ENCODE measurements at regions not wholly inside any gene's neighbourhood (a gene's known extent, or its start where the extent isn't known, plus 50 kb on each side); places are given as distances from the start of the nearest gene placed in this dataset.

DNA sequence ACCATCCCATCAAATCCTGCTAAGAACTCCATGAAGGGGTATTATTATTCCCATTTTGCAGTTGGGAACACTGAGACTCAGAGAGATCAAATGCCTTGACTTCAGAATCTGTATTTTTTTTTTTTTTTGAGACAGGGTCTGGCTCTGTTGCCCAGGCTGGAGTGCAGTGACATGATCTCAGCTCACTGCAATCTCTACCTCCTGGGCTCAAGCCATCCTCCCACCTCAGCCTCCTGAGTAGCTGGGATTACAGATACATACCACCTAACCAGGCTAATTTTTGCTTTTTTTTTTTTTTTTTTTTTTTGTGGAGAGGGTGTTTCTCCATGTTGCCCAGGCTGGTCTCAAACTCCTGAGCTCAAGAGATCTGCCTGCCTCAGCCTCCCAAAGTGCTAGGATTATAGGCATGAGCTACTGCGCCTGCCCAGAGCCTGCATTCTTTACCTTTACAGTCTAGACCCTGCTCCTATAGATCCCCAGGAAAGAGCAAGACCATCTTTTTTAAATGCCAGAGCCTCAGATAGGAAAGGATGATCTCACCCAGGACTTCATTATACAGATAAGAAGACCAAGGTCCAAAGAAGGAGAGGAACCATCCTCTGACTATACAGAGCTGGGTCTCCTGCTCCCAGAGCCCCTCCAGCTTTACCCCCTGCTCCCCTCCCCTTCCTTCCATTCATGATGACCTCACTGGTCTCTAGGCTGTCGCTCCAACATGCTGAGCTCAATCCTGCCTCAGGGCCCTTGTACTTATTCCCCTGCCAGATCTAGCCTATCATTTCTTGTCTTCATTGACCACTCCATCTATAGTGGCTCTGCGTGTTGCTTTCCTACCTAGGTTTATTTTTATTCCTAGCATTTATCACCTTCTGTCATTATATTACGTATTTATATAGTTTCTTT is 138.6 kb downstream of the CEBPB start:
- DNase-seq (ENCODE audit: low read depth, low spot score): no peak
- ChIA-PET CTCF (interaction anchor here (1.6 kb wide), 1 partner anchor 8 kb away, joined by 4 read pairs; no protein-coding TSS in a partner anchor), POLR2A (interaction anchor here (0.6 kb wide), 1 partner anchor 134 kb away, joined by 3 read pairs; no protein-coding TSS in a partner anchor)
- H3K4me3 ChIP-seq (ENCODE audit: low read depth, low read length): no peak overlapping the region
- TF ChIP-seq, protein P1, sequence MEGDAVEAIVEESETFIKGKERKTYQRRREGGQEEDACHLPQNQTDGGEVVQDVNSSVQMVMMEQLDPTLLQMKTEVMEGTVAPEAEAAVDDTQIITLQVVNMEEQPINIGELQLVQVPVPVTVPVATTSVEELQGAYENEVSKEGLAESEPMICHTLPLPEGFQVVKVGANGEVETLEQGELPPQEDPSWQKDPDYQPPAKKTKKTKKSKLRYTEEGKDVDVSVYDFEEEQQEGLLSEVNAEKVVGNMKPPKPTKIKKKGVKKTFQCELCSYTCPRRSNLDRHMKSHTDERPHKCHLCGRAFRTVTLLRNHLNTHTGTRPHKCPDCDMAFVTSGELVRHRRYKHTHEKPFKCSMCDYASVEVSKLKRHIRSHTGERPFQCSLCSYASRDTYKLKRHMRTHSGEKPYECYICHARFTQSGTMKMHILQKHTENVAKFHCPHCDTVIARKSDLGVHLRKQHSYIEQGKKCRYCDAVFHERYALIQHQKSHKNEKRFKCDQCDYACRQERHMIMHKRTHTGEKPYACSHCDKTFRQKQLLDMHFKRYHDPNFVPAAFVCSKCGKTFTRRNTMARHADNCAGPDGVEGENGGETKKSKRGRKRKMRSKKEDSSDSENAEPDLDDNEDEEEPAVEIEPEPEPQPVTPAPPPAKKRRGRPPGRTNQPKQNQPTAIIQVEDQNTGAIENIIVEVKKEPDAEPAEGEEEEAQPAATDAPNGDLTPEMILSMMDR (IDR thresholded peaks at IDR 0.05; ENCODE audit: insufficient read depth, low read length, missing control alignments): no peak

- ChIA-PET CTCF (interaction anchor here (1.6 kb wide), 1 partner anchor 8 kb away, joined by 4 read pairs; no protein-coding TSS in a partner anchor), POLR2A (interaction anchor here (0.6 kb wide), 1 partner anchor 135 kb away, joined by 3 read pairs; no protein-coding TSS in a partner anchor)
- H3K4me3 ChIP-seq (ENCODE audit: low read depth, low read length): no peak overlapping the region
- no peak for DNase-seq (ENCODE audit: low read depth, low spot score)
- TF ChIP-seq, protein P1 (IDR thresholded peaks at IDR 0.05; ENCODE audit: insufficient read depth, low read length, missing control alignments): no peak
Measured at GRCh38 chr20:50329981-50330503, 139.4 kb downstream of the CEBPB start.

- CTCF ChIA-PET: interaction anchor here (1.6 kb wide), 1 partner anchor 9 kb away, joined by 4 read pairs; no protein-coding TSS in a partner anchor
- DNase-seq (ENCODE audit: low read depth, low spot score): no peak
- TF ChIP-seq, protein P1 (IDR thresholded peaks at IDR 0.05; ENCODE audit: insufficient read depth, low read length, missing control alignments): no peak
Measured at GRCh38 chr20:50330504-50331313, 140.1 kb downstream of the CEBPB start.

GRCh38 chr20:50331469-50332363 is 141.1 kb downstream of the CEBPB start:
- CTCF ChIA-PET: interaction anchor here (1.0 kb wide), 1 partner anchor 47 kb away, joined by 3 read pairs; no protein-coding TSS in a partner anchor
- no peak for DNase-seq (ENCODE audit: low read depth, low spot score)
- no peak overlapping the region for H3K4me3 ChIP-seq (ENCODE audit: low read depth, low read length)
- POLR2A ChIA-PET: no interaction called here
- TF ChIP-seq, protein P1 (IDR thresholded peaks at IDR 0.05; ENCODE audit: insufficient read depth, low read length, missing control alignments): no peak

More at GRCh38 chr20:50330504-50331313, 140.1 kb downstream of the CEBPB start:
- H3K4me3 ChIP-seq (ENCODE audit: low read depth, low read length): no peak overlapping the region
- POLR2A ChIA-PET: no interaction called here

GRCh38 chr20:50332491-50332980 is 141.9 kb downstream of the CEBPB start:
- TF ChIP-seq, protein P1 (IDR thresholded peaks at IDR 0.05; ENCODE audit: insufficient read depth, low read length, missing control alignments): no peak
- H3K4me3 ChIP-seq (ENCODE audit: low read depth, low read length): no peak overlapping the region
- POLR2A ChIA-PET: no interaction called here
- no peak for DNase-seq (ENCODE audit: low read depth, low spot score)
- CTCF ChIA-PET: interaction anchor here (1.0 to 1.7 kb wide), 2 partner anchors 11 to 47 kb away, joined by 3 to 9 read pairs; no protein-coding TSS in a partner anchor

All from AG04449 (cell line).